Right ventricle myocardium superior (tissue), 1 donor: ENCODE measurements at regions not wholly inside any gene's neighbourhood (a gene's known extent, or its start where the extent isn't known, plus 50 kb on each side); places are given as distances from the start of the nearest gene placed in this dataset.
"Not testable (repeated sequence)": the region's sequence is repeated elsewhere in the genome, so short reads cannot be mapped to it uniquely, and the experiment has no call there.

ENCODE experiments used
- ATAC-seq: fragments of 200-7000 bp; cut with Tn5 transposase; one replicate; pipeline ENCODE4 v1.9.1; 2020; ENCODE audit warnings: mild to moderate bottlenecking; ENCODE audit not compliant: poor library complexity
- DNase-seq: peaks from one replicate; pipeline ENCODE4 v3.0.0-alpha.2; 2020
- intact Hi-C: fragments of 100-400 bp; cut with DNase I; formaldehyde crosslinking; loops from one replicate; pipeline ENCODE4 v1.11.2; 2022
- donor health status: DM: no; HTN: yes; CAD: no; lungs with severe emphysema.

DNA sequence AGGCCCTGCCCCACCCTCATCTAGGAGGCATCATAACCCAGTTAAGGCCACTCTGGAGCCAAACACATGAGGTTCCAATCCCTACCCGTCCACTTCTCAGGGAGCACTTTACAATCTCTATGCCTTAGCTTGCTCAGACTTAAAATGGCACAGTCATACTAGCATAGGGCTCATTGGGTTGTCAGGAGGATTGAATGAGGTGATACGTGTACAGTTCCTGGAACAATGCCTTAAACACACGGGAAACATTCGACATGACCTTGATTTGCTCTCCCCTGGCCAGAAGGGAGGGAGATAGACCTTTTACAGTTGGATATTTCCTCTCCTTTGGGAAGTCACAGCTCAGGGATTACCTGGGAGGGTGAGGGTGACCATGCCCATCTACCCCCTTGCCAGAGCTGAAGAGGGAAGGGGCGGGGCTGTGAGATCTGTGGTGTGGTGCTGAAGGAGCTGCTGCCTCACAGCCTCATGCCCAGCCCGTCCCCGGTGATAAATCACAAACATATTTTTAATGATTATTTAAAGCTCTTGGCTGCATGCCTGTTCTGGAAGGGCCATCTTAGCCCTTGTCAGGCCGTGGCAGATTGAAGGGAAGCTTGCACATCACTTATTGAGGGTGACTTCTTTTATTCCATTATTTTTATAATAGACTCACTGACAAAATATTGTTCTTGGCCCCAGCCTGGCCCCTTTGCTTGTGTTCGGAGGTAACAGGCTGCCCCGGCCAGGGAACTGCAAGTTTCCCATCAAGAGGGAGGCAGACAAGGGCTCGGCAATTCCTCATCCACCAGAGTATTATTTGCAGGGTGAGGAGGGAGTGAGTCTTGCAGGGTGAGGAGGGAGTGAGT, 83.4 kb downstream of the FOXD2 start:
- intact Hi-C loops: no loop called here

DNA sequence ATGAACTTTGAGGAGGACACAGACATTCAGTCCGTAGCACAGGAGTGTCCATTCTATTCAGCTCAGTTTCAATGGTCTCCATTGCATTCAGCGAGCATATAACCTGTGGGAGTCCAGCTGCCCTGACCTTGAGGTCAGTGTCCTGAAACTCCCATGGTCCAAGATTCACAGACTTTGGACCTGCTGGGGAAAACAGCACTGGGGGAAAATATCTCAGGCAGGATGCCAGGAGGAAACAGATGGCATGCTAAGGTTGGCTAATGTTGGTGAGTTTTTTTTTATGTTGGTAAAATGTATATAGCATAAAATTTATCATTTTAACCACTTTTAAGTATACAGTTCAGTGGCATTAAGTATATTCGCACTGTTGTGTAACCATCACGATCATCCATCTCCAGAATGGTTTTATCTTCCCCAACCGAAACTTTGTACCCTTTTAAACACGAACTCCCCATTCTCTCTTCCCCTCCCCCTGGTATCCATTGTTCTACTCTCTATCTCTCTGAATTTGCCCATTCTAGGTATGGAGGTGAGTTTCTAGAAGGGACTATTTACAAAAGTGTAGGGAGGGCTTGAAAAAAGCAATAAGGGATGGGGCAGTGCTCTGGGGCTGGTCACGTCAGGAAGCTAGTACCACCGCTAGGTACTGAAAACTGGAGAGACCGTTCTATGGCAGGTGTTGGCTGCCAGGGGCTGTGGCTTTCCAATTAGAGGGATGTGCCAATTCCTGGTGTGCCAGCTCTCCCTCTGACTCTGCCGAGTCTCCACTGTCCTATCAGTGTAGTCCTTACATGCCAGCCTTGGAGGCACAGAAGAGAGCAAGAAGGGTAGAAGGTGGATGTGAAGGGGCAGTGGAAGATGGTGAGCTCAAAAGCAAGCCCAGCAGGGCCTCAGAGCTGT, 85.3 kb downstream of the FOXD2 start:
- ATAC-seq: no peak
- no peak for DNase-seq
- intact Hi-C loops: no loop called here

More for the DNA sequence above, 83.4 kb downstream of the FOXD2 start:
- no peak for DNase-seq
- ATAC-seq: no peak

DNA sequence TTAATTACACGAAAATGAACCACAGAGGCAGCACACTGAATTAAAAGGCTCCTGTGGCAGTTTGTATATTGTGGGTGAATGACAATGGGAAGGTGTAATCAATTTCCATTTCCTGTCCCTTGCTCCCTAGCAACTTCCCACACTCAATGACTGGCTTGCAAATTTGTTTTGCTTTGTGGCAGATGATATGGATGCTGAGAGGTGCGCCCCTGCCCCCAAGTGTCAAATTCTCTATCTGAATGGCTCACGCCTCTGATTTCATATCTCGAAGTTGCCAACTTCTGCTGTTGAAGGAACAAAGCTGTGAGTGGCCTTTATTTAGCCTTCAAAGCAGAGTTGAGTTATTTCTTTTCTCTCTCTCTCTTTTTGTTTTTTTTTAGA, 86.0 kb downstream of the FOXD2 start:
- intact Hi-C loops: no loop called here
- no peak for ATAC-seq

DNA sequence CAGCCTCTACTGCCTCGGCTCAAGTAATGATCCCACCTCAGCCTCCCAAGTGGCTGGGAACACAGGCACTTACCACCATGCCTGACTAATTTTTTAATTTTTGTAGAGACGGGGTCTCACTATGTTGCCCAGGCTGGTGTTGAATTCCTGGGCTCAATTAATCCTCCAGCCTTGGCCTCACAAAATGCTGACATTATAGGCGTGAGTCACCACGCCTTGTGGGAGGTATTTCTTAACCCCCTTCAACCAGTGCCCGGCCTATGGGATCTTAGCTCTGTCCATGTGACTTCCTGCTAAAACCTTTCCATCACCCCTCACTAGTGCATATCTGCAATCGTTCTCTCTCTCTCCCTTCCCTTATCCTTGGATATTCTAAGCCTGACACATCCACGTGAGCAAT, 86.4 kb downstream of the FOXD2 start:
- intact Hi-C loops: no loop called here
- ATAC-seq (no peak), DNase-seq (no peak)

More for the DNA sequence above, 86.0 kb downstream of the FOXD2 start:
- DNase-seq: no peak

DNA sequence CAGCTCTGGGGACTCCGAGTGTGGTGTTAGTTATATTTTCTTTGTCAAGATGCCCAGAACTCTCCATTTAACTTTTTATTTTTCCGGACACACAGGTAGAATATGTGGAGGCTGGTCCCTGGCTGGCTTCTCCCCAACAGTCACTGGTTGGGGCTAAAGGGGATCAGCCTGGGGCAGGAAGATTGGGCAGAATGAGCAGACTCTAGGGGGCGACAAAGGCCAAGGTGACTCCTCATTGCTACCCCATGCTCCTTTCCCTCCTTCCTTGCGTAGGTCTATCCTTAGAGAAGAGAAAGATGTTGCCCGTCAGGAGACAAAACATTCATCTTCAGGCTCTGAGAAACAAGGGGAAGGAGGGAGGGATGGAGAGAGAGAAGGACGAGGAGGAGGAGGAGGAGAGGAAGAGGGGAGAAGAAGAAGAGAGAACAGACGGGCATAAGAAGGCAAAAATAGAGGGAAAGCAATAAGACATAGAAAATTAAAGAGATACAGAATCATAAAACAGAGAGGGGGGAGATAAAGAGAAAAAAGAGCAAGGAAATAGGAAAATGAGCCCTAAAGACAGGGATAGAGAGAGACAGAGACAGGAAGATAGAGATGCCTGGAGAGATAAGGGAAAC, 89.9 kb downstream of the FOXD2 start:
- intact Hi-C loops: no loop called here
- ATAC-seq (no peak), DNase-seq (no peak)

DNA sequence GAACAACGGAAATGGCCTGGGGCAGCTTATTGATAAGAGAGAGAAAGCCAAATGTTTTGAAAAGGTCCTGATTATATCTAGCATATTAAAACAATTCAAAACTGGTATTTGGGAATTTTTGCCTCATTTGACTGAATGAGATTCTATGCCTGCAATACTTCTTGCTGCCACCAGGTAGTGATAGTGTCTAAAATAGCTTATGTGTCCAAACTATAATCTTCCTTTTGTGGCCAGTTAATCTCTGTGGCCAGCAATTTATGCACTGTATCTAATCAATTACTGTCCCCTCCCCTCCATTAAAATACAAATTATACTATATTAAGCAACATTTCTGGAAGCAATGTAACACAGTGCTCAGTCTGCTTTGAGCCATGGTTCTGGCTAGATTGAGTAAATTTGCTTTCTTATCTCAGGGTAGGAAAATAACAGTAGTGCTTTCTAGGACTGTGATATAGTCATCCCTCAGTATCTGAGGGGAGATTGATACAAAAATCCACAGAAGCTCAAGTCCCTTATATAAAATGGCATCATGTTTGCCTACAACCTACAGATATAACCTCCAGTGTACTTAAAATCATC, 91.8 kb downstream of the FOXD2 start:
- ATAC-seq (no peak), DNase-seq (no peak)
- intact Hi-C loops: no loop called here

DNA sequence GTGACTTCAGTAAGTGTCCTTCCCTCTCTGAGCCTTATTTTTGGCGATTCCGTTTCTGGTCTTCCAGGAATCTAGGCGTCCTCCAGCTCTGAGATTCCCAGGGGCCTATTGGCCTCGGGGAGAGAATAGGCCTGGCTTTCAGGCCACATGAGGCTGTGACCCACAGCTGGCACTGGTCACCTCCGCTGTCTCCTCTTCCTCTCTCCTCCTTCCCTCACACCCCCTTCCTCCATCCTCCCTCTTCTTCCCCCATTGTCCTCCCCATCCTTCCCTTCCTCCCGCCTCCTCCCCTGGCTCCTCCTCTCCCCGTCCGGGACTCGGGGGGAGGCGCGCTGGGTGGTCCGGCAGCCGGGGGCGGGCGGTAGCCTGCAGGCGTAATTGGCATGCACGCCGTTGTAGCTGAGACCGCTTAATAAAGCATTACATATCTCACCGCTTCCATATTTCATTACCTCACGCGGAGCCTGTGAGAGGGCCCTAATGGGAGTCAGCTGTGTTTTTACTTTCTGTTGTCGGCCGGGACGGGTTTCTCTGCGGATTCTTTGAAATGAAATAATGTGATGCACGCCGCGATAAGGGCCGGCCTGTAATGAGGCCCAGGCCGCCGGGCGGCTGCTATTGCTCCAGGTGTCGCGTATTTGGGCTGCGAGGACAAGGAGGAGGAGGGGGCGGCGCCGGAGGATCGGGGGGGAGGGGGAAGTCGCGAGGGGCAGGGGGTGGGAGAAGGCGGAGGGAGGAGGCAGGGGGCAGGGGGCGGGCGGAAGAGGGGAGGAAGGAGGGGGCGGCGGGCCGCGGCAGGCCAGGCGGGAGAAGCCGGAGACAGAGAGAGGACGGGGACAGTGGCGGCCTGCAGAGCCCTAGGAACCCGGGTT, 95.3 kb downstream of the FOXD2 start:
- DNase-seq (peak; percentile 62), ATAC-seq (peak; percentile 77)

DNA sequence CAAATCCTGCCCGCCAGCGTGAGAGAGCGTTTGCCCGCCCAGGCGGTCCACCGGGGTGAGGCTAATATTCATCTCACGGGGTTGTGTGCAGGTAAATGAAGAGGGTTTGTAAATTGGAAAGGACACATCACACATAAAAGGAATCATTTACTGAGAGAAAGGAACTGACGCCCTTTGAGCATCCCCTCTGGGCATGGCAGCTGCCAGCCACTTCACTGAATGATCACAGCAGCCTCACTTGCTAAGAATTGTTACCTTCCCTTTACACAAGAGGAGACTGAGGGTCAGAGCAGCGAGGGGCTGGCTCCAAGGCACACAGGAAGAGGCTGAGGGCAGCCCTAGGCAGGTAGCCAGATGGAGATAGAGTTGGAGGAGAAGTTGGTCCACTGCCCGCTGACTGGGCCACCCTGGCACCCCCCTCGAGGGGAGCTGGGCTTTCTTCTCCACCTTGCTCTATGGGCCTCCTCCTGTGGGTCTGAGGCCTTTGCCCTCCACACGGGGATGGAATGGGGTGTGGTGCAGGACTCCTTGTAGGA, 96.0 kb downstream of the FOXD2 start:
- no peak for DNase-seq
- no peak for ATAC-seq
- intact Hi-C loops: no loop called here

More for the DNA sequence above, 95.3 kb downstream of the FOXD2 start:
- intact Hi-C loops: no loop called here

DNA sequence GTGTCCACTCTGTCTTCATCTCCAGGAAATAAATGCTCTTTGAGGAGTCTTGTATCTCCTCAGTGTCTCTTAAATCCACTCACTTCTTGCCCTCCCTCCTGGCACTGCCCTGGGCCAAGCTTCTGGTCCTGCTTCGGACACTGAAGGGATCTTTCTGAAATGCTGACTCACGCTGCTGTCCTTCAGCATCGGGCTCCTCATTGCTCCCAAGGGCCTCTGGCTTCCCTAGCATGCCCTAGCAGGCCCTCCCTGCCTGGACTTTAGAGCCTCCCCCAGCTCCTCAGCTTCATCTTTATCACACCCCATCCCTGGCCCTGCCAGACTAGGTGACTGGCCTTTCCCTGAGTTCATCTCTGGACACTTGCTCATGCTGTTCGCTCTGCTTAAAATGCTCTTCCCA, 96.6 kb downstream of the FOXD2 start:
- intact Hi-C loops: no loop called here
- DNase-seq (no peak), ATAC-seq (peak; percentile 36)

DNA sequence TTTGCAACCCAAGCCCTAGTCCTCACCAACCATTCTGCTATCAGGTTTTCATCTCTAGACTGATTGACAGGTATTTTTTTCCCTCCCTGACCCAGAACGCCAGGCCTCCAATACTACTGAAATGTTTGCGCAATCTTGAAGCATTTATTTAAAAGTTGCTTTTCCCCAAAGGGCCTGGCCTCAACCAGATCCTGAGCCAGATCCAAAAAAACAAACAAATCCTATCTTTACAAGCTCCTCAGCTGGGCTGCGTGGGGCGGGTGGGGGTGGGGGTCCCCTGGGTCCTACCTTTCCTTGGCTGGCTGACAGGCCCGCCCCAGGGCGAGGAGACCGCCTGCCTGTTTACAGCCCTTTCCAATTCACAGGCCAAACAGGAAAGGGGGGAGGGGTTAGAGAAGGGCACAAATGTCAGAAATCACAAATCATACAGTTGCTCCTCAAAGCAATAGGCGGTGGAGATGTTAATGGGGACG, 98.8 kb downstream of the FOXD2 start:
- DNase-seq (no peak), ATAC-seq (no peak)
- intact Hi-C loops: no loop called here

DNA sequence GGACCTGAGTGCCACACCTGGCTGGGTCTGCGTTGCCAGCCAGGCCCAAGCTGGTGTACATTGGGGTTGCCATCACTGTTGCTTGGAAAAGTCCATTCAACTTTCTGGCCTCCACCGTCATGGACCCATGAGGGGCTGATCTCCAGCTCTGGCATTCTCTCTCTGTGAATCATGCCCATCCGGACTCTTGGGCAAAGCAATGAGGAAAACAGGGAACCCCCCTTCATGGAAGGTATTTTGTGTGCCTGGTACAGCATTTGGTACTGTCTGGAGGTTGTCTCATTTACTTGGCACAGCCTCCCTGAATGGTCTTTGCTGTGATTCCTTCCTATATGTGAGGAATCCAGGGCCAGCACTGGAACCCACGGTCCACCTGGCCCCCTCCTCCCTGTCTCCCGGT, 99.4 kb downstream of the FOXD2 start:
- no peak for DNase-seq
- no peak for ATAC-seq
- intact Hi-C loops: no loop called here

DNA sequence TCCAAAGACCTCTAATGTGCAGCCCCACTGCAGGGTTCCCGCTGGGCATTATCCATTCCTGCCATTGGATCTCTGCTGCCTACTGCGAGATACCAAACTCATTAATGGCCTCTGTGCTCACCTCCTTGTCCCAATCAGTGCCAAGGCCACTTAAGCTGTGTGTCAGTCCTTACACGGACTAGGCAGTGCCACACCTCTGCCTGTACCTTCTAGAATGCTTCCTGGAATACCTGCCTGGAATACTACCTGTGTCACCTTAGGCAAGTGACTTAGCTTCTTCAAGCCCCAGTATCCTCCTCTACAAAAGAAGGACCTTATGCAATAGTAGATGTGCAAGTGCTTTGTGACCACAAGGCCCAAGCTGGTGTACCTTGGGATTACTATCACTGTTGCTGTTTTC, 100.1 kb downstream of the FOXD2 start:
- no peak for ATAC-seq
- DNase-seq: no peak
- intact Hi-C loops: no loop called here

DNA sequence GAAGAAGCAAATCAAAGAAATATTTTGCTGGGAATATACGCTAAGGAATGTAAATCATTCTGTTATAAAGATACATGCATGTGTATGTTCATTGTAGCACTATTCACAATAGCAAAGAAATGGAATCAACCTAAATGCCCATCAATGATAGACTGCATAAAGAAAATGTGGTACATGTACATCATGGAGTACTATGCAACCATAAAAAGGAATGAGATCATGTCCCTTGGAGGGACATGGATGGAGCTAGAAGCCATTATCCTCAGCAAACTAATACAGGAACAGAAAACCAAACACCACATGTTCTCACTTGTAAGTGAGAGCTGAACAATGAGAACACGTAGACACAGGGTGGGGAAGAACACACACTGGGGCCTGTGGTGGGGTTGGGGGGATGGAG, 100.7 kb downstream of the FOXD2 start:
- ATAC-seq, DNase-seq, intact Hi-C loops: not testable (repeated sequence)

DNA sequence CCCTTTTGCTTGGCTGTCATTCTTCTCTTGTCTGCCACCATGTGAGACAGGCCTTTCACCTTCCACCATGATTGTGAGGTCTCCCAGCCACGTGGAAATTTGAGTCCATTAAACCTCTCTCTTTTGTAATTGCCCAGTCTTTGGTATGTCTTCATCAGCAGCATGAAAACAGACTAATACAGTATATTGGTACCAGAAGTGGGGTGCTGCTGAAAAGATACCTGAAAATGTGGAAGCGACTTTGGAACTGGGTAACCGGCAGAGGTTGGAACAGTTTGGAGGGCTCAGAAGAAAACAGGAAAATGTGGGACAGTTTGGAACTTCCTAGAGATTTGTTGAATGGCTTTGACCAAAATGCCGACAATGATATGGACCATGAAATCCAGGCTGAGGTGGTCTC, 103.9 kb downstream of the FOXD2 start:
- ATAC-seq, DNase-seq: not testable (repeated sequence)
- intact Hi-C loops: loop anchor here (5.0 kb wide), 1 partner anchor 81 kb away; no protein-coding TSS in a partner anchor

DNA sequence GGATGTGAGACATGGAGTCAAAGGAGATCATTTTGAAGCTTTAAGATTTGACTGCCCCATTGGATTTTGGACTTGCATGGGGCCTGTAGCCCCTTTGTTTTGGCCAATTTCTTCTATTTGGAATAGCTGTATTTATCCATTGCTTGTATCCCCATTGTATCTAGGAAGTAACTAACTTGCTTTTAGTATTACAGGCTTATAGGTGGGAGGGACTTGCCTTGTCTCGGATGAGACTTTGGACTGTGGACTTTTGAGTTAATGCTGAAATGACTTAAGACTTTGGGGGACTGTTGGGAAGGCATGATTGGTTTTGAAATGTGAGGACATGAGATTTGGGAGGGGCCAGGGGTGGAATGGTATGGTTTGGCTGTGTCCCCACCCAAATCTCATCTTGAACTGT, 105.2 kb downstream of the FOXD2 start:
- intact Hi-C loops: loop anchor here (5.0 kb wide), 1 partner anchor 79 kb away; no protein-coding TSS in a partner anchor
- ATAC-seq: not testable (repeated sequence)

DNA sequence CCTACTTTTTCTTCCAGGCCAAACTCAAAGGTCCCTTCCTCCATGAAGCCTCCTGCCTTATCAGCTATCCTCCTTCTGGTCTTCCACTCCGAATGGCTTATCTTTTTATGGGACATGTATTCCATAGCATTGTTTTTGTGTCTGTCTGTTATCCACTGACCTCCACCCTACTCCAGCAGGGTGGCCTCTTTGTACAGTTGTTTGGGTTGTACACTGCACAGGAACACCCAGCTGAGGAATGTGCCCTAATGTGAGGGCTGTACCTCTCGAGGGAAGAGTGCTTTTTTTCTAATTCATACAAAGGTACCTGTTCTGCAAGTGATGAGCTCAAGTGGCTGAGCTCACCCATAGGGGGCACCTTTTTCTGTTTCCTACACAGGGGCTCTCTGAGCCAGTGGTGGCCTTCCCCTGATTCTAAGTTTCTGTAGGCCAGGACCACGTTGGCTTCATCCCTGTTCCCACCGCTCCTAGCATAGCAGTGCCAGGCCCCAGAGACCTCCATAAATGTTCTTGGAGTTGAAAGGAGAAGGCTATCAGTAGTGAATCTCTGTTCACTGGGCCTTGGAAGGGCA, 108.2 kb downstream of the FOXD2 start:
- DNase-seq: no peak
- intact Hi-C loops: no loop called here
- no peak for ATAC-seq

More for the DNA sequence above, 105.2 kb downstream of the FOXD2 start:
- DNase-seq: not testable (repeated sequence)
